NCI-H1694 treated with DMSO at 0.1 percent for 48 hours (cell line): ENCODE measurements at regions not wholly inside any gene's neighbourhood (a gene's known extent, or its start where the extent isn't known, plus 50 kb on each side); places are given as distances from the start of the nearest gene placed in this dataset.
A peak's percentile ranks its signal among the peaks of the same experiment; 100 is the strongest.

Source experiments
- DNase-seq: peaks from one replicate; lab custom pipeline; 2025; lab: John Stamatoyannopoulos, UW

GRCh38 chr12:89920866-89921265 lies 212.2 kb upstream of the ATP2B1 start:
- no peak for DNase-seq

GRCh38 chr12:89919241-89919906 lies 210.7 kb upstream of the ATP2B1 start:
- no peak for DNase-seq

- DNase-seq, result no peak
Observed at GRCh38 chr12:89918172-89918846, 209.7 kb upstream of the ATP2B1 start.

- DNase-seq, result no peak
Observed at GRCh38 chr12:89909753-89910152, 201.1 kb upstream of the ATP2B1 start.

- no peak for DNase-seq
Observed at GRCh38 chr12:89907659-89908058, 199.0 kb upstream of the ATP2B1 start.

GRCh38 chr12:89906824-89907223 lies 198.2 kb upstream of the ATP2B1 start:
- DNase-seq, result no peak

GRCh38 chr12:89906178-89906577 lies 197.5 kb upstream of the ATP2B1 start:
- DNase-seq, result no peak

- no peak for DNase-seq
Observed at GRCh38 chr12:89901906-89902642, 193.4 kb upstream of the ATP2B1 start.

GRCh38 chr12:89901319-89901718 lies 192.7 kb upstream of the ATP2B1 start:
- DNase-seq, result no peak

- no peak for DNase-seq
Observed at GRCh38 chr12:89899651-89900050, 191.0 kb upstream of the ATP2B1 start.

GRCh38 chr12:89895591-89895990 lies 187.0 kb upstream of the ATP2B1 start:
- no peak for DNase-seq

- DNase-seq, result no peak
Observed at GRCh38 chr12:89895101-89895500, 186.5 kb upstream of the ATP2B1 start.

- DNase-seq, result no peak
Observed at GRCh38 chr12:89893972-89894706, 185.5 kb upstream of the ATP2B1 start.

GRCh38 chr12:89892436-89892835 lies 183.8 kb upstream of the ATP2B1 start:
- no peak for DNase-seq

- no peak for DNase-seq
Observed at GRCh38 chr12:89891933-89892332, 183.3 kb upstream of the ATP2B1 start.

GRCh38 chr12:89890161-89890560 lies 181.5 kb upstream of the ATP2B1 start:
- no peak for DNase-seq

- no peak for DNase-seq
Observed at GRCh38 chr12:89889062-89889461, 180.4 kb upstream of the ATP2B1 start.

GRCh38 chr12:89884952-89885351 lies 176.3 kb upstream of the ATP2B1 start:
- no peak for DNase-seq

- DNase-seq, result no peak
Observed at GRCh38 chr12:89884416-89884898, 175.8 kb upstream of the ATP2B1 start.

GRCh38 chr12:89883630-89884389 lies 175.2 kb upstream of the ATP2B1 start:
- DNase-seq, result peak; percentile 72

- no peak for DNase-seq
Observed at GRCh38 chr12:89882792-89883191, 174.2 kb upstream of the ATP2B1 start.

- no peak for DNase-seq
Observed at GRCh38 chr12:89882050-89882449, 173.4 kb upstream of the ATP2B1 start.
